GM06990 (cell line): ENCODE measurements at regions not wholly inside any gene's neighbourhood (a gene's known extent, or its start where the extent isn't known, plus 50 kb on each side); places are given as distances from the start of the nearest gene placed in this dataset.

Source experiments
- DNase-seq: peaks from one replicate; pipeline ENCODE4 v3.0.0-alpha.2; 2011; ENCODE audit not compliant: insufficient read length; ENCODE audit errors: extremely low read depth
- H3K27me3 ChIP-seq: replicated peaks from 2 replicates; pipeline ENCODE4 v1.6.0; 2011; ENCODE audit warnings: low read length; ENCODE audit not compliant: control insufficient read depth, insufficient read depth
- H3K36me3 ChIP-seq: 2 replicates; pipeline ENCODE4 v1.5.1; 2011; ENCODE audit warnings: low read length; ENCODE audit not compliant: control insufficient read depth, insufficient read depth
- H3K4me3 ChIP-seq: replicated peaks from 2 replicates; pipeline ENCODE4 v1.5.1; 2011; ENCODE audit warnings: low read depth, mild to moderate bottlenecking, control low read depth, low read length
- CTCF ChIP-seq: IDR thresholded peaks from 2 replicates; pipeline ENCODE4 v1.5.1; 2011; ENCODE audit warnings: low read length, control low read depth, mild to moderate bottlenecking, inconsistent platforms; ENCODE audit not compliant: insufficient read depth, poor library complexity, severe bottlenecking

GRCh38 chr12:116403546-116403945 is 126.1 kb upstream of the MED13L start:
- no peak for DNase-seq
- TF ChIP-seq CTCF = no peak
- no peak overlapping the region for H3K4me3 ChIP-seq
- no peaks in the 10 kb centered on the region for H3K27me3 ChIP-seq
- no peaks in the 10 kb centered on the region for H3K36me3 ChIP-seq

GRCh38 chr12:116404247-116404646 is 126.8 kb upstream of the MED13L start:
- no peak for TF ChIP-seq CTCF
- Histone ChIP-seq H3K27me3 (no peaks in the 10 kb centered on the region), H3K4me3 (no peak overlapping the region), H3K36me3 (no peaks in the 10 kb centered on the region)
- no peak for DNase-seq

DNA sequence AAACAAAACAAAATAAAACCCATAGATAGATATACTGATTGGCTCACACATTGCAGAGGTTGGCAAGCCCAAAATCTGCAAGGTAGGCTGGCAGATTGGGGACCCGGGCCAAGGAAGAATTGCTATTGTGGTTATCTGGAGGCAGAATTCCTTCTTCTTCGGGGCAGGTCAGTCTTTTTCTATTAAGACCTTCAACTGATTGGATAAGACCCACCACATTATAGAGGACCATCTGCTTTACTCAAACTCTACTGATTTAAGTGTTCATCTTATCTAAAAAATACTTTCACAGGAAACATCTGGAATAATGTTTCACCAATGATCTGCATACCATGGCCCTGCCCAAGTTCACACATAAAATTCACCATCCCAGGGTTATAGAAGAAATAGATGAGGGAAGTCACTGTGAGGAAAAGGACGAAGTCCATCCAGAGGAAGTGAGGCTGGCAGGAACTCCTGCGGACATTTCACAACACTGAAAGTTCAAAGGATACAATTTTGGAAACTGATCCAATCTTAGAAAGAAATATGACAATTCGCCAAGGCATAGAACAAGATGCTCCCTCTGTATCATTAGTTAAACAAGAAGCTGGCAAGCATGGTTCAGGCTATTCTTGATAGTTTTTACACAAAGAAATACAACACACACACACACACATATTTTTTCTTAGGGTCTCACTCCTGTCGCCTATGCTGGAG is 127.6 kb upstream of the MED13L start:
- Histone ChIP-seq H3K27me3 (no peaks in the 10 kb centered on the region), H3K4me3 (no peak overlapping the region), H3K36me3 (no peaks in the 10 kb centered on the region)
- no peak for DNase-seq
- TF ChIP-seq CTCF = no peak

GRCh38 chr12:116406529-116406928 is 129.0 kb upstream of the MED13L start:
- peak; percentile 24 for DNase-seq
- Histone ChIP-seq H3K36me3 (no peaks in the 10 kb centered on the region), H3K4me3 (no peak overlapping the region), H3K27me3 (no peaks in the 10 kb centered on the region)
- peak; percentile 8 for TF ChIP-seq CTCF

DNA sequence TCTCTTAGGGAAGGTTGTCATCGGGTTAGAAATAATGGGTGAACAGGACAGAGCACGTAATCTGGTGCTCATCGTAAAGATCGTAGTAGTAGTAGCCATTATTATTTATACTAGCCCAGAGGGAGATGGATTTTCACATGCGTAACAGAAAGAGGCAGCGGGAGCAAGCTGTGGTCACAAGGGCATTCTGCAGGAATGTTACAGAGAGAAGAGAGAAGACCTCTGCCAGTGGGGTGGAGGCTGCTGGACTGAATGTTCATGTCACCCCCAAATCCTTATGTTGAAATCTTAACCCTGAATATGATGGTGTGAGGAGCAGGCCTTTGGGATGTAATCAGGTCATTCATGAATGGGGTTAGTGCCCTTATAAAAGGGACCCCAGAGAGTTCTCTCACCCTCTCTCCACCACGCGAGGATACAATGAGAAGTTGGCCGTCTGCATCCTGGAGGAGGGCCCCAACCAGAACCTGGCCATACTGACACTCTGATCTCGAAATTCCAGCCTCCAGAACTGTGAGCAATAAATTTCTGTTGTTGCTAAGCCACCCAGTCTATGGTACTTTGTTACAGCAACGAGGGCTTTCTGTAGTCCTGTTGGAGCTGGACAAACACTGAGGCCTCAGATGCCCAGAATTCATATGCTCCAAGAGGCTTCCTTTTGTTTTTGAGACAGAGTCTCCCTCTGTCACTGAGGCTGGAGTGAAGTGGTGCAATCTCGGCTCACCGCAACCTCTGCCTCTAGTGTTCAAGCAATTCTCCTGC is 131.2 kb upstream of the MED13L start:
- H3K27me3 ChIP-seq = no peaks in the 10 kb centered on the region
- H3K36me3 ChIP-seq = no peaks in the 10 kb centered on the region
- no peak for TF ChIP-seq CTCF
- DNase-seq = no peak
- H3K4me3 ChIP-seq = no peak overlapping the region
